ENCODE measurements at regions not wholly inside any gene's neighbourhood (a gene's known extent, or its start where the extent isn't known, plus 50 kb on each side); places are given as distances from the start of the nearest gene placed in this dataset.

GRCh38 chr11:26823963-26824362 is 102.1 kb upstream of the SLC5A12 start:
- H3K27ac ChIP-seq: no peak overlapping the region
- TF ChIP-seq ZFX (IDR thresholded peaks at IDR 0.05) (no peak), CTCF (conservative IDR thresholded peaks at IDR 0.05) (no peak)

GRCh38 chr11:26827567-26828081 is 105.8 kb upstream of the SLC5A12 start:
- TF ChIP-seq ZFX (IDR thresholded peaks at IDR 0.05) (no peak), CTCF (conservative IDR thresholded peaks at IDR 0.05) (no peak)
- H3K27ac ChIP-seq: no peak overlapping the region

GRCh38 chr11:26828288-26828687 is 106.4 kb upstream of the SLC5A12 start:
- no peak overlapping the region for H3K27ac ChIP-seq
- no peak for TF ChIP-seq CTCF (conservative IDR thresholded peaks at IDR 0.05)
- TF ChIP-seq ZFX (IDR thresholded peaks at IDR 0.05): no peak

GRCh38 chr11:26830218-26830617 is 108.4 kb upstream of the SLC5A12 start:
- no peak overlapping the region for H3K27ac ChIP-seq
- TF ChIP-seq ZFX (IDR thresholded peaks at IDR 0.05): no peak
- TF ChIP-seq CTCF (conservative IDR thresholded peaks at IDR 0.05): no peak

GRCh38 chr11:26830757-26831156 is 108.9 kb upstream of the SLC5A12 start:
- TF ChIP-seq CTCF (conservative IDR thresholded peaks at IDR 0.05): no peak
- TF ChIP-seq ZFX (IDR thresholded peaks at IDR 0.05): no peak

GRCh38 chr11:26834601-26835000 is 112.7 kb upstream of the SLC5A12 start:
- no peak overlapping the region for H3K27ac ChIP-seq
- no peak for TF ChIP-seq CTCF (conservative IDR thresholded peaks at IDR 0.05)
- TF ChIP-seq ZFX (IDR thresholded peaks at IDR 0.05): no peak

More at GRCh38 chr11:26830757-26831156, 108.9 kb upstream of the SLC5A12 start:
- no peak overlapping the region for H3K27ac ChIP-seq

- TF ChIP-seq CTCF (conservative IDR thresholded peaks at IDR 0.05) (no peak), ZFX (IDR thresholded peaks at IDR 0.05) (no peak)
- H3K27ac ChIP-seq: no peak overlapping the region
These were observed 113.8 kb upstream of the SLC5A12 start for GRCh38 chr11:26835611-26836010.
